ENCODE measurements at regions not wholly inside any gene's neighbourhood (a gene's known extent, or its start where the extent isn't known, plus 50 kb on each side); places are given as distances from the start of the nearest gene placed in this dataset.

DNA sequence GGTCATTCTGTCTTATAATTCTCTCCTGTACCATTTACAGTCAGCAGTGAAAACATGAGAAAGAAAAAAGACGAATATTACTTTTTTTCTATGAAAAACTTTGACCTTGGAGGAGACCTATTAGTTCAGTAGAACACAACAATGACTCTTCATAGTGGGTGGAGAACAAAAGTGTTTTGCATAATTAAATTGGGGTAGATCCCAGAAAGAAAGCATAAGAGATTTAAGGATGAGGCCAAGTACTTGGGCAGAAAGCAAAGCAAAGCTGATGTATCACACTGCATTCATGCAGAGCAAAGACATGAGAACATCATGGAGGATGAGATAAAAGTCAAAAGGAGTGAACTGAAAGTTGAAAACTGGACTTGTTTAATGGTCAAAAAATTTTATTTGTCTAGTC lies 1273.4 kb downstream of the ROBO2 start:
- Mint-ChIP-seq H3K4me3 (no peak overlapping the region), H3K4me1 (no peaks in the 10 kb centered on the region), H3K27me3 (ENCODE audit: low read depth in 3 of 3) (peaks cover 0 to 2% (median 0%) of the 10 kb centered on the region in 3 donors), H3K36me3 (no peaks in the 10 kb centered on the region), H3K9me3 (peaks cover 0 to 9% (median 2%) of the 10 kb centered on the region in 7 donors), H3K27ac (no peak overlapping the region)
- Histone ChIP-seq H3K79me2 (ENCODE audit: insufficient read depth, low read length) (no peaks in the 10 kb centered on the region), H3K27me3 (ENCODE audit: control insufficient read depth in 2 of 2, insufficient read depth in 2 of 2, low read length in 2 of 2) (no peaks in the 10 kb centered on the region), H3K4me3 (replicated peaks in 1 of 3; ENCODE audit: low read depth in 2 of 3, low read length in 3 of 3) (no peak overlapping the region), H3K36me3 (replicated peaks in 1 of 2; ENCODE audit: control insufficient read depth in 1 of 2, insufficient read depth in 2 of 2, low read length in 2 of 2) (no peaks in the 10 kb centered on the region), H4K20me1 (ENCODE audit: insufficient read depth, low read length) (no peaks in the 10 kb centered on the region), H3K9me3 (replicated peaks in 1 of 2; ENCODE audit: control insufficient read depth in 1 of 2, insufficient read depth in 1 of 2, low read length in 2 of 2) (peaks cover 0 to 4% of the 10 kb centered on the region in 2 donors), H2AFZ (ENCODE audit: insufficient read depth, low read depth, low read length, poor library complexity, severe bottlenecking) (no peak overlapping the region), H3K4me1 (ENCODE audit: control insufficient read depth in 1 of 2, insufficient read depth in 2 of 2, low read length in 2 of 2) (no peaks in the 10 kb centered on the region), H3K4me2 (replicated peaks; ENCODE audit: extremely low read depth, low read length, poor library complexity, severe bottlenecking) (no peak overlapping the region), H3K9ac (ENCODE audit: insufficient read depth, low read length, poor library complexity, severe bottlenecking) (no peak overlapping the region), H3K27ac (ENCODE audit: low read depth in 1 of 2, low read length in 2 of 2) (no peak overlapping the region)
- TF ChIP-seq, protein P1, sequence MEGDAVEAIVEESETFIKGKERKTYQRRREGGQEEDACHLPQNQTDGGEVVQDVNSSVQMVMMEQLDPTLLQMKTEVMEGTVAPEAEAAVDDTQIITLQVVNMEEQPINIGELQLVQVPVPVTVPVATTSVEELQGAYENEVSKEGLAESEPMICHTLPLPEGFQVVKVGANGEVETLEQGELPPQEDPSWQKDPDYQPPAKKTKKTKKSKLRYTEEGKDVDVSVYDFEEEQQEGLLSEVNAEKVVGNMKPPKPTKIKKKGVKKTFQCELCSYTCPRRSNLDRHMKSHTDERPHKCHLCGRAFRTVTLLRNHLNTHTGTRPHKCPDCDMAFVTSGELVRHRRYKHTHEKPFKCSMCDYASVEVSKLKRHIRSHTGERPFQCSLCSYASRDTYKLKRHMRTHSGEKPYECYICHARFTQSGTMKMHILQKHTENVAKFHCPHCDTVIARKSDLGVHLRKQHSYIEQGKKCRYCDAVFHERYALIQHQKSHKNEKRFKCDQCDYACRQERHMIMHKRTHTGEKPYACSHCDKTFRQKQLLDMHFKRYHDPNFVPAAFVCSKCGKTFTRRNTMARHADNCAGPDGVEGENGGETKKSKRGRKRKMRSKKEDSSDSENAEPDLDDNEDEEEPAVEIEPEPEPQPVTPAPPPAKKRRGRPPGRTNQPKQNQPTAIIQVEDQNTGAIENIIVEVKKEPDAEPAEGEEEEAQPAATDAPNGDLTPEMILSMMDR (IDR thresholded peaks at IDR 0.05), result no peak
- no peak for DNase-seq
- intact Hi-C loops (cut with micrococcal nuclease), result no loop called here
- no CpG with 5 or more reads among the region's 1 CpG for WGBS (ENCODE audit: insufficient coverage)

DNA sequence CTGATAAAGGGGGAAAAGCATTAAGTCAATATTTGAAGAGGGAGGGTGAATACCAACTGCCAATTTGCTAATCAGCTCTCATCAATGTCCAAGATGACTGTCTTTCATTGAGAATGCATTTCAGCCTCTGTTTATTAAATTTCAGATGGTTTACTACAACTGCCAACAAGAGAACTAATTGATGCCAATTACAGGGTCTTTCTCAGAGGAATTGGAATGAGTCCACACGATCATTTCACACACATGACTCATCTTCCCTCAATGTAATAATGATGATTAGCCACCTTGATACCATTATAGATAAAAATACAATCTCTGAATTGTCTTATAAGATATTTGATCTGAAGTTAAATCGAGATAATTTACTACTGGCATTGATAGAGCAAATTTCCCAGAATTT lies 1274.4 kb downstream of the ROBO2 start:
- Mint-ChIP-seq H3K36me3 (no peaks in the 10 kb centered on the region), H3K27me3 (ENCODE audit: low read depth in 3 of 3) (peaks cover 0 to 2% (median 0%) of the 10 kb centered on the region in 3 donors), H3K27ac (no peak overlapping the region), H3K4me3 (no peak overlapping the region), H3K9me3 (peaks cover 0 to 9% (median 2%) of the 10 kb centered on the region in 7 donors), H3K4me1 (no peaks in the 10 kb centered on the region)
- Histone ChIP-seq H3K79me2 (ENCODE audit: insufficient read depth, low read length) (no peaks in the 10 kb centered on the region), H3K4me2 (replicated peaks; ENCODE audit: extremely low read depth, low read length, poor library complexity, severe bottlenecking) (no peak overlapping the region), H2AFZ (ENCODE audit: insufficient read depth, low read depth, low read length, poor library complexity, severe bottlenecking) (no peak overlapping the region), H3K4me3 (replicated peaks in 1 of 3; ENCODE audit: low read depth in 2 of 3, low read length in 3 of 3) (no peak overlapping the region), H3K27ac (ENCODE audit: low read depth in 1 of 2, low read length in 2 of 2) (no peak overlapping the region), H3K27me3 (ENCODE audit: control insufficient read depth in 2 of 2, insufficient read depth in 2 of 2, low read length in 2 of 2) (no peaks in the 10 kb centered on the region), H3K36me3 (replicated peaks in 1 of 2; ENCODE audit: control insufficient read depth in 1 of 2, insufficient read depth in 2 of 2, low read length in 2 of 2) (no peaks in the 10 kb centered on the region), H3K9ac (ENCODE audit: insufficient read depth, low read length, poor library complexity, severe bottlenecking) (no peak overlapping the region), H4K20me1 (ENCODE audit: insufficient read depth, low read length) (no peaks in the 10 kb centered on the region), H3K4me1 (ENCODE audit: control insufficient read depth in 1 of 2, insufficient read depth in 2 of 2, low read length in 2 of 2) (no peaks in the 10 kb centered on the region), H3K9me3 (replicated peaks in 1 of 2; ENCODE audit: control insufficient read depth in 1 of 2, insufficient read depth in 1 of 2, low read length in 2 of 2) (peaks cover 0 to 4% of the 10 kb centered on the region in 2 donors)
- no peak for DNase-seq
- TF ChIP-seq, protein P1 (IDR thresholded peaks at IDR 0.05), result no peak
- intact Hi-C loops (cut with micrococcal nuclease), result no loop called here
- WGBS (ENCODE audit: insufficient coverage), result no CpG with 5 or more reads among the region's 2 CpGs

Data from CD14-positive monocyte (primary cell).